GM18868 (cell line): ENCODE measurements at regions not wholly inside any gene's neighbourhood (a gene's known extent, or its start where the extent isn't known, plus 50 kb on each side); places are given as distances from the start of the nearest gene placed in this dataset.
"Not testable (repeated sequence)": the region's sequence is repeated elsewhere in the genome, so short reads cannot be mapped to it uniquely, and the experiment has no call there.

Experiments
- ATAC-seq: cut with Tn5 transposase; IDR thresholded peaks from one replicate; pipeline ENCODE4 v1.9.1; 2021; ENCODE audit warnings: mild to moderate bottlenecking, moderate library complexity; ENCODE audit not compliant: unreplicated experiment

GRCh38 chr4:57364255-57364654 lies 254.1 kb upstream of the IGFBP7 start:
- no peak for ATAC-seq

GRCh38 chr4:57363346-57363745 lies 253.2 kb upstream of the IGFBP7 start:
- no peak for ATAC-seq

- no peak for ATAC-seq
Observed at GRCh38 chr4:57360681-57361080, 250.5 kb upstream of the IGFBP7 start.

- no peak for ATAC-seq
Observed at GRCh38 chr4:57355101-57355665, 245.0 kb upstream of the IGFBP7 start.

- ATAC-seq, result no peak
Observed at GRCh38 chr4:57351731-57352130, 241.5 kb upstream of the IGFBP7 start.

GRCh38 chr4:57344296-57344695 lies 234.1 kb upstream of the IGFBP7 start:
- no peak for ATAC-seq

GRCh38 chr4:57342411-57342810 lies 232.2 kb upstream of the IGFBP7 start:
- ATAC-seq, result no peak

- not testable (repeated sequence) for ATAC-seq
Observed at GRCh38 chr4:57338861-57339260, 228.7 kb upstream of the IGFBP7 start.

GRCh38 chr4:57333684-57334083 lies 223.5 kb upstream of the IGFBP7 start:
- ATAC-seq, result no peak

- no peak for ATAC-seq
Observed at GRCh38 chr4:57331959-57332358, 221.8 kb upstream of the IGFBP7 start.

- ATAC-seq, result no peak
Observed at GRCh38 chr4:57329279-57329678, 219.1 kb upstream of the IGFBP7 start.

- no peak for ATAC-seq
Observed at GRCh38 chr4:57324673-57325307, 214.6 kb upstream of the IGFBP7 start.

GRCh38 chr4:57320849-57321248 lies 210.7 kb upstream of the IGFBP7 start:
- no peak for ATAC-seq

- ATAC-seq, result no peak
Observed at GRCh38 chr4:57320217-57320616, 210.0 kb upstream of the IGFBP7 start.

GRCh38 chr4:57318703-57319102 lies 208.5 kb upstream of the IGFBP7 start:
- no peak for ATAC-seq

GRCh38 chr4:57314636-57315035 lies 204.5 kb upstream of the IGFBP7 start:
- ATAC-seq, result no peak

- no peak for ATAC-seq
Observed at GRCh38 chr4:57312296-57312695, 202.1 kb upstream of the IGFBP7 start.

GRCh38 chr4:57309658-57310057 lies 199.5 kb upstream of the IGFBP7 start:
- ATAC-seq, result no peak

- no peak for ATAC-seq
Observed at GRCh38 chr4:57308301-57308700, 198.1 kb upstream of the IGFBP7 start.

- ATAC-seq, result no peak
Observed at GRCh38 chr4:57305836-57306235, 195.7 kb upstream of the IGFBP7 start.

GRCh38 chr4:57303012-57303751 lies 193.0 kb upstream of the IGFBP7 start:
- ATAC-seq, result no peak

GRCh38 chr4:57300300-57300699 lies 190.1 kb upstream of the IGFBP7 start:
- not testable (repeated sequence) for ATAC-seq
